Trophoblast cell (in vitro differentiated cells and primary cell): ENCODE measurements at regions not wholly inside any gene's neighbourhood (a gene's known extent, or its start where the extent isn't known, plus 50 kb on each side); places are given as distances from the start of the nearest gene placed in this dataset.

ENCODE experiments used
- DNase-seq, 2 donors: peaks; one replicate each; pipeline ENCODE4 v3.0.0-alpha.2; 2016
- H2AFZ ChIP-seq: 2 replicates; pipeline ENCODE4 v1.6.1; 2013; ENCODE audit warnings: low read length, moderate library complexity, mild to moderate bottlenecking; ENCODE audit not compliant: insufficient read depth, poor library complexity
- H2AK5ac ChIP-seq: 2 replicates; pipeline ENCODE4 v1.6.1; 2013; ENCODE audit warnings: mild to moderate bottlenecking, low read length
- H2BK120ac ChIP-seq: 2 replicates; pipeline ENCODE4 v1.6.1; 2013; ENCODE audit warnings: low read length, mild to moderate bottlenecking, moderate library complexity; ENCODE audit not compliant: insufficient read depth, poor library complexity
- H2BK12ac ChIP-seq: 2 replicates; pipeline ENCODE4 v1.6.1; 2013; ENCODE audit warnings: mild to moderate bottlenecking, low read length, moderate library complexity
- H2BK5ac ChIP-seq: 2 replicates; pipeline ENCODE4 v1.6.1; 2013; ENCODE audit warnings: low read length, low read depth, moderate library complexity, mild to moderate bottlenecking; ENCODE audit not compliant: poor library complexity
- H3K14ac ChIP-seq: 2 replicates; pipeline ENCODE4 v1.6.1; 2013; ENCODE audit warnings: mild to moderate bottlenecking, low read length
- H3K18ac ChIP-seq: 2 replicates; pipeline ENCODE4 v1.6.1; 2013; ENCODE audit warnings: mild to moderate bottlenecking, low read length
- H3K23ac ChIP-seq: 2 replicates; pipeline ENCODE4 v1.6.1; 2013; ENCODE audit warnings: low read length
- H3K27ac ChIP-seq: 2 replicates; pipeline ENCODE4 v1.5.1; 2013; ENCODE audit warnings: low read depth, mild to moderate bottlenecking, inconsistent platforms, low read length, moderate library complexity
- H3K27me3 ChIP-seq: 2 replicates; pipeline ENCODE4 v1.6.1; 2013; ENCODE audit warnings: inconsistent platforms, mild to moderate bottlenecking, low read length, moderate library complexity; ENCODE audit not compliant: insufficient read depth
- H3K36me3 ChIP-seq, 2 experiments: 1 replicate in 1 of 2; 2 replicates in 1 of 2; pipeline ENCODE4 v1.6.1; 2013; ENCODE audit warnings: low read length in 2 of 2, mild to moderate bottlenecking in 2 of 2, moderate library complexity in 1 of 2; ENCODE audit not compliant: insufficient read depth in 2 of 2, control insufficient read depth in 1 of 2
- H3K4ac ChIP-seq: 2 replicates; pipeline ENCODE4 v1.6.1; 2013; ENCODE audit warnings: low read depth, mild to moderate bottlenecking, low read length, moderate library complexity
- H3K4me1 ChIP-seq, 2 experiments: 1 replicate in 1 of 2; 2 replicates in 1 of 2; pipeline ENCODE4 v1.6.1; 2013; ENCODE audit warnings: low read length in 2 of 2, mild to moderate bottlenecking in 2 of 2, moderate library complexity in 1 of 2; ENCODE audit not compliant: insufficient read depth in 2 of 2, control insufficient read depth in 1 of 2
- H3K4me2 ChIP-seq: 2 replicates; pipeline ENCODE4 v1.6.1; 2013; ENCODE audit warnings: inconsistent platforms, mild to moderate bottlenecking, low read length, moderate library complexity
- H3K4me3 ChIP-seq: 2 replicates; pipeline ENCODE4 v1.5.1; 2013; ENCODE audit warnings: mild to moderate bottlenecking, low read depth, low read length, inconsistent platforms
- H3K79me1 ChIP-seq: one replicate; pipeline ENCODE4 v1.6.1; 2013; ENCODE audit warnings: low read length
- H3K79me2 ChIP-seq: 2 replicates; pipeline ENCODE4 v1.6.1; 2013; ENCODE audit warnings: low read length, mild to moderate bottlenecking; ENCODE audit not compliant: control insufficient read depth, insufficient read depth, poor library complexity
- H3K9ac ChIP-seq: 2 replicates; pipeline ENCODE4 v1.6.1; 2013; ENCODE audit warnings: mild to moderate bottlenecking, low read length
- H3K9me3 ChIP-seq: 2 replicates; pipeline ENCODE4 v1.6.1; 2013; ENCODE audit warnings: low read depth, mild to moderate bottlenecking, control low read depth, inconsistent platforms, low read length; ENCODE audit not compliant: insufficient read depth
- H4K12ac ChIP-seq: 2 replicates; pipeline ENCODE4 v1.6.1; 2013; ENCODE audit warnings: low read depth, mild to moderate bottlenecking, low read length, moderate library complexity
- H4K8ac ChIP-seq: 2 replicates; pipeline ENCODE4 v1.6.1; 2013; ENCODE audit warnings: low read depth, mild to moderate bottlenecking, low read length, moderate library complexity
- H4K91ac ChIP-seq: one replicate; pipeline ENCODE4 v1.6.1; 2013; ENCODE audit warnings: low read depth, mild to moderate bottlenecking, low read length, moderate library complexity
- WGBS: extraction: QIAGEN DNeasy Blood & Tissue Kit; methylation state at CpG from one replicate; pipeline ENCODE4 v1.1.7; 2013; ENCODE audit warnings: missing lambda C conversion rate; ENCODE audit not compliant: insufficient read length, insufficient coverage; ENCODE audit errors: extremely low coverage; 5-methylcytosine and 5-hydroxymethylcytosine counted together

- Histone ChIP-seq H3K23ac (no peak overlapping the region), H3K9ac (no peak overlapping the region), H2AFZ (no peak overlapping the region), H3K27me3 (no peaks in the 10 kb centered on the region), H3K79me2 (no peaks in the 10 kb centered on the region), H3K18ac (no peak overlapping the region), H4K8ac (no peak overlapping the region), H2AK5ac (no peak overlapping the region), H4K12ac (no peak overlapping the region), H3K14ac (no peak overlapping the region), H3K36me3 (no peaks in the 10 kb centered on the region), H3K4me2 (no peak overlapping the region), H3K4ac (no peak overlapping the region), H2BK12ac (no peak overlapping the region), H3K79me1 (peaks cover 3% of the 10 kb centered on the region), H4K91ac (no peak overlapping the region), H2BK5ac (no peak overlapping the region), H3K9me3 (no peaks in the 10 kb centered on the region), H3K4me3 (no peak overlapping the region), H3K27ac (no peak overlapping the region), H2BK120ac (no peak overlapping the region), H3K4me1 (peaks cover 10 to 11% of the 10 kb centered on the region in 2 experiments)
- no peak for DNase-seq
- WGBS: no CpG with 5 or more reads among the region's 3 CpGs
Observed at GRCh38 chr9:115230924-115231515, 113.1 kb upstream of the TNC start.

GRCh38 chr9:115232181-115232774 lies 114.3 kb upstream of the TNC start:
- Histone ChIP-seq H3K27ac (no peak overlapping the region), H3K4me2 (no peak overlapping the region), H3K27me3 (no peaks in the 10 kb centered on the region), H2AK5ac (no peak overlapping the region), H3K18ac (no peak overlapping the region), H2AFZ (no peak overlapping the region), H3K9me3 (no peaks in the 10 kb centered on the region), H4K12ac (no peak overlapping the region), H3K4me3 (no peak overlapping the region), H3K23ac (no peak overlapping the region), H3K4me1 (peaks cover 10 to 14% of the 10 kb centered on the region in 2 experiments), H4K91ac (no peak overlapping the region), H4K8ac (no peak overlapping the region), H3K79me2 (no peaks in the 10 kb centered on the region), H3K14ac (no peak overlapping the region), H2BK5ac (no peak overlapping the region), H2BK120ac (no peak overlapping the region), H2BK12ac (no peak overlapping the region), H3K4ac (no peak overlapping the region), H3K9ac (no peak overlapping the region), H3K79me1 (peaks cover 3% of the 10 kb centered on the region), H3K36me3 (no peaks in the 10 kb centered on the region)
- DNase-seq: no peak

DNA sequence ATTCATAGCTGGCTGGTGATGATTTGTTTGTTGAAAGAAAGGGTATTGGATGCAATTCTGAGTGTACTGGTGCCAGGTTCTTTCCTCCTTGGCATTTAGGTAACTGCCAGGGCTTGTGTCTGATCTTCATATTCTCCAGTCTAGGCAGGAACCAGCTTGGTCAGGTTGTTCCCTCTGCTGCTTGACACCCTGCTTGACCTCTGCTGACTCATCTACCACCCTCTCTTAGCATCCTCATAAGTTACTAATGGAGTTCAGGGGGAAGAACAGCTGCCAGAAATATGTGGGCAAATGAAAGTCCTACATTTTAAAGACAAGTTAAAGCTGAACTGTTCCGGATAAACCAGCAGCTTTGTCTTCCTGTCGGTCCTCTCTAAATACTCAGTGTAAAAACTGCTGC lies 116.1 kb upstream of the TNC start:
- H4K91ac ChIP-seq: peak overlapping the region; percentile 48
- WGBS: no CpG with 5 or more reads among the region's 2 CpGs

GRCh38 chr9:115235221-115235620 lies 117.3 kb upstream of the TNC start:
- Histone ChIP-seq H3K18ac (no peak overlapping the region), H3K27ac (no peak overlapping the region), H3K79me2 (no peaks in the 10 kb centered on the region), H3K27me3 (no peaks in the 10 kb centered on the region), H2AK5ac (no peak overlapping the region), H4K12ac (no peak overlapping the region), H2BK120ac (no peak overlapping the region), H2BK5ac (no peak overlapping the region), H2AFZ (no peak overlapping the region), H3K36me3 (no peaks in the 10 kb centered on the region), H4K91ac (no peak overlapping the region), H3K4me2 (no peak overlapping the region), H3K4ac (no peak overlapping the region), H3K9me3 (no peaks in the 10 kb centered on the region), H3K79me1 (peaks cover 3% of the 10 kb centered on the region), H4K8ac (no peak overlapping the region), H3K23ac (no peak overlapping the region), H2BK12ac (no peak overlapping the region), H3K14ac (no peak overlapping the region), H3K4me3 (no peak overlapping the region), H3K4me1 (peaks cover 10 to 14% of the 10 kb centered on the region in 2 experiments), H3K9ac (no peak overlapping the region)
- no peak for DNase-seq
- no CpG with 5 or more reads among the region's 1 CpG for WGBS

More for the DNA sequence above, 116.1 kb upstream of the TNC start:
- Histone ChIP-seq H4K12ac (no peak overlapping the region), H3K4me1 (peaks cover 10 to 14% of the 10 kb centered on the region in 2 experiments), H3K36me3 (no peaks in the 10 kb centered on the region), H2AK5ac (no peak overlapping the region), H3K9me3 (no peaks in the 10 kb centered on the region), H2BK120ac (no peak overlapping the region), H2AFZ (no peak overlapping the region), H2BK12ac (peak overlapping the region; percentile 68), H3K23ac (no peak overlapping the region), H3K27ac (no peak overlapping the region), H3K79me1 (peaks cover 3% of the 10 kb centered on the region), H3K4me2 (no peak overlapping the region), H3K27me3 (no peaks in the 10 kb centered on the region), H3K4me3 (no peak overlapping the region), H2BK5ac (no peak overlapping the region), H3K4ac (no peak overlapping the region), H4K8ac (no peak overlapping the region), H3K14ac (no peak overlapping the region), H3K79me2 (no peaks in the 10 kb centered on the region), H3K9ac (no peak overlapping the region), H3K18ac (no peak overlapping the region)
- DNase-seq: peak; percentile 48 to 56
